ENCODE measurements at regions not wholly inside any gene's neighbourhood (a gene's known extent, or its start where the extent isn't known, plus 50 kb on each side); places are given as distances from the start of the nearest gene placed in this dataset.

DNA sequence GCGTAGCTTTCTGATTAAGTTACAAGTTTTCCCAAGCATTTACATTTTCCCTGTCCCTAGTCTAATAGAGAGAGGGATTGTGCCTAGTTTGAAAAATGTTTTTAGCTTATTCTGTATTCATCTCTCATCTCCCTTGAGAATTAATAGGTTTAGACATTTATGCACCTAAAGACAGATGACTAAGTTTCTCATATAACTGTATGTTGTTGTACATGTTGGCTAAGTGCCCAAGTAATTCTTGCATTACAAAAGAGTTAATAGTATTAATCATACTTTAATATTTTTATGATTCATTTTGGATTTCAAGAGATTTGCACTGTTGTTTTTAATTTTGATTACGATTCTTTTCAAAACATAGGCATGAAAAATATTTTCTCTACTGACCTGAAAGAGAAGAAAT lies 109.0 kb upstream of the TBL1XR1 start:
- Histone ChIP-seq H3K9me3 (ENCODE audit: control insufficient read depth, insufficient read depth, low read length) (no peaks in the 10 kb centered on the region; the same call in 1 of the 2 replicates), H3K4me2 (ENCODE audit: low read length) (peak overlapping the region; percentile 26), H3K79me2 (ENCODE audit: control insufficient read depth, low read length) (no peaks in the 10 kb centered on the region), H3F3A (ENCODE audit: control insufficient read depth, insufficient read depth) (0 out of 2 replicates have a peak, but pooled peaks cover 8% of the 10 kb centered on the region), H3K27me3 (ENCODE audit: control insufficient read depth, low read length) (no peaks in the 10 kb centered on the region), H3K36me3 (ENCODE audit: control insufficient read depth, low read length) (no peaks in the 10 kb centered on the region), H3K4me1 (ENCODE audit: control insufficient read depth, low read length) (peaks cover 23% of the 10 kb centered on the region), H4K20me1 (ENCODE audit: control insufficient read depth, insufficient read depth, low read depth, low read length) (no peaks in the 10 kb centered on the region), H3K4me3 (ENCODE audit: low read length) (no peak overlapping the region), H3K27ac (ENCODE audit: low read depth, low read length) (no peak overlapping the region), H3K9me2 (replicated peaks; ENCODE audit: control insufficient read depth, low read length) (no peaks in the 10 kb centered on the region)
- TF ChIP-seq, protein P1, sequence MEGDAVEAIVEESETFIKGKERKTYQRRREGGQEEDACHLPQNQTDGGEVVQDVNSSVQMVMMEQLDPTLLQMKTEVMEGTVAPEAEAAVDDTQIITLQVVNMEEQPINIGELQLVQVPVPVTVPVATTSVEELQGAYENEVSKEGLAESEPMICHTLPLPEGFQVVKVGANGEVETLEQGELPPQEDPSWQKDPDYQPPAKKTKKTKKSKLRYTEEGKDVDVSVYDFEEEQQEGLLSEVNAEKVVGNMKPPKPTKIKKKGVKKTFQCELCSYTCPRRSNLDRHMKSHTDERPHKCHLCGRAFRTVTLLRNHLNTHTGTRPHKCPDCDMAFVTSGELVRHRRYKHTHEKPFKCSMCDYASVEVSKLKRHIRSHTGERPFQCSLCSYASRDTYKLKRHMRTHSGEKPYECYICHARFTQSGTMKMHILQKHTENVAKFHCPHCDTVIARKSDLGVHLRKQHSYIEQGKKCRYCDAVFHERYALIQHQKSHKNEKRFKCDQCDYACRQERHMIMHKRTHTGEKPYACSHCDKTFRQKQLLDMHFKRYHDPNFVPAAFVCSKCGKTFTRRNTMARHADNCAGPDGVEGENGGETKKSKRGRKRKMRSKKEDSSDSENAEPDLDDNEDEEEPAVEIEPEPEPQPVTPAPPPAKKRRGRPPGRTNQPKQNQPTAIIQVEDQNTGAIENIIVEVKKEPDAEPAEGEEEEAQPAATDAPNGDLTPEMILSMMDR (IDR thresholded peaks at IDR 0.05; ENCODE audit: low read depth, low read length, poor library complexity, severe bottlenecking) = no peak
- TF ChIP-seq EZH2phosphoT487 (IDR thresholded peaks at IDR 0.05; ENCODE audit: borderline replicate concordance, low read length) = no peak

DNA sequence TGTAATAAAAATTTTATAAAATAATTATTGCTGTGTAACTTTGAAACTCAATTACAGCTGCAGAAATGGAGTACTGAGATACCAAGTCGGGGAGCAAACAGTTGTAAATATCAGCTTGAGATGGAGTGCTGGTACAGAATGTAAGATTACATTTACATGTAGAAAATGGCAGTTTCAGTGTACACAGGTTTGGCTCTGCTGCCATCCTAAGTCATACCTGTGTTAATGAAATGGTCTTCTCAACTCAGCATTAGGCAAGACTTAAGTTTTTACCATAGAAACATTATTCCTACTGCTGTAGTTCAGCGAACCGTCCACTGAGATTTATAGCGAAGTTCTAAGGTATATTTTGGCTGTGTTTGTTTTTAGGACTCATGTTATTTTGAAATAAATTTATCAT lies 110.1 kb upstream of the TBL1XR1 start:
- Histone ChIP-seq H3K27ac (ENCODE audit: low read depth, low read length) (no peak overlapping the region), H3K27me3 (ENCODE audit: control insufficient read depth, low read length) (no peaks in the 10 kb centered on the region), H4K20me1 (ENCODE audit: control insufficient read depth, insufficient read depth, low read depth, low read length) (no peaks in the 10 kb centered on the region), H3K79me2 (ENCODE audit: control insufficient read depth, low read length) (no peaks in the 10 kb centered on the region), H3F3A (ENCODE audit: control insufficient read depth, insufficient read depth) (0 out of 2 replicates have a peak, but pooled peaks cover 8% of the 10 kb centered on the region), H3K36me3 (ENCODE audit: control insufficient read depth, low read length) (no peaks in the 10 kb centered on the region), H3K4me3 (ENCODE audit: low read length) (no peak overlapping the region), H3K4me1 (ENCODE audit: control insufficient read depth, low read length) (peaks cover 20% of the 10 kb centered on the region), H3K4me2 (ENCODE audit: low read length) (no peak overlapping the region), H3K9me2 (replicated peaks; ENCODE audit: control insufficient read depth, low read length) (no peaks in the 10 kb centered on the region), H3K9me3 (ENCODE audit: control insufficient read depth, insufficient read depth, low read length) (no peaks in the 10 kb centered on the region; the same call in 1 of the 2 replicates)
- TF ChIP-seq, protein P1 (IDR thresholded peaks at IDR 0.05; ENCODE audit: low read depth, low read length, poor library complexity, severe bottlenecking) = no peak
- TF ChIP-seq EZH2phosphoT487 (IDR thresholded peaks at IDR 0.05; ENCODE audit: borderline replicate concordance, low read length) = no peak

DNA sequence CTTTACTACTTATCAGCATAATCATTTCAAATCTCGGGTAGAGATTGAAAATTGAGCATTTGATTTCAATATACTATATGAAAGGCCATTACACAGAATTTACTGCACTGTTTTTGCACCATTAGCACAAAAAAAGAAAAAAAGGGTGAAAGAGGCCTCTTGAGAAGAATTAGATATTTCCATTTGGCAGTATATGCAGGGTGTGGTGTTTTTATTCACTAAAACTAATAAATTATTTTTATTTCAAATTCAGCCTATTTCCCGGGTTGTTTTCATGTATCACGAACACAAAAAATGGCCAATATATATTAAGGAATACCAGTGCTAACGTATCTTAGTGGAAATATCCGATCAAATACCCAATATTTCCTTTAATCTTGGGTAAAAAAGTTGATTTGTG lies 110.5 kb upstream of the TBL1XR1 start:
- no peaks in the 10 kb centered on the region for H3K36me3 ChIP-seq (ENCODE audit: control insufficient read depth, low read length)
- H3K79me2 ChIP-seq (ENCODE audit: control insufficient read depth, low read length) = no peaks in the 10 kb centered on the region
- no peaks in the 10 kb centered on the region for H3K9me2 ChIP-seq (replicated peaks; ENCODE audit: control insufficient read depth, low read length)
- no peaks in the 10 kb centered on the region; the same call in 1 of the 2 replicates for H3K9me3 ChIP-seq (ENCODE audit: control insufficient read depth, insufficient read depth, low read length)
- TF ChIP-seq EZH2phosphoT487 (IDR thresholded peaks at IDR 0.05; ENCODE audit: borderline replicate concordance, low read length) = no peak
- TF ChIP-seq, protein P1 (IDR thresholded peaks at IDR 0.05; ENCODE audit: low read depth, low read length, poor library complexity, severe bottlenecking) = no peak
- peaks cover 20% of the 10 kb centered on the region for H3K4me1 ChIP-seq (ENCODE audit: control insufficient read depth, low read length)
- H3F3A ChIP-seq (ENCODE audit: control insufficient read depth, insufficient read depth) = 0 out of 2 replicates have a peak, but pooled peaks cover 8% of the 10 kb centered on the region
- H3K4me3 ChIP-seq (ENCODE audit: low read length) = no peak overlapping the region
- no peaks in the 10 kb centered on the region for H4K20me1 ChIP-seq (ENCODE audit: control insufficient read depth, insufficient read depth, low read depth, low read length)
- H3K27ac ChIP-seq (ENCODE audit: low read depth, low read length) = no peak overlapping the region
- no peaks in the 10 kb centered on the region for H3K27me3 ChIP-seq (ENCODE audit: control insufficient read depth, low read length)
- H3K4me2 ChIP-seq (ENCODE audit: low read length) = no peak overlapping the region
